Astrocyte of the spinal cord (primary cell): ENCODE measurements at regions not wholly inside any gene's neighbourhood (a gene's known extent, or its start where the extent isn't known, plus 50 kb on each side); places are given as distances from the start of the nearest gene placed in this dataset.
A peak's percentile ranks its signal among the peaks of the same experiment; 100 is the strongest.

ENCODE experiments used
- DNase-seq: peaks from one replicate; pipeline ENCODE4 v3.0.0; 2011; ENCODE audit warnings: low read depth, low spot score
- H3K4me3 ChIP-seq: 2 replicates; pipeline ENCODE4 v1.5.1; 2011; ENCODE audit warnings: low read depth, mild to moderate bottlenecking, low read length, moderate library complexity
- in situ Hi-C: cut with HindIII; loops from 2 replicates; pipeline ENCODE4 v1.10.0; 2017; ENCODE audit warnings: low sequenced_read_pairs
- TF ChIP-seq, protein P1 (sequence below): IDR thresholded peaks from 2 replicates; pipeline ENCODE4 v1.5.1; 2012; ENCODE audit warnings: low read depth, mild to moderate bottlenecking, low read length, inconsistent platforms

DNA sequence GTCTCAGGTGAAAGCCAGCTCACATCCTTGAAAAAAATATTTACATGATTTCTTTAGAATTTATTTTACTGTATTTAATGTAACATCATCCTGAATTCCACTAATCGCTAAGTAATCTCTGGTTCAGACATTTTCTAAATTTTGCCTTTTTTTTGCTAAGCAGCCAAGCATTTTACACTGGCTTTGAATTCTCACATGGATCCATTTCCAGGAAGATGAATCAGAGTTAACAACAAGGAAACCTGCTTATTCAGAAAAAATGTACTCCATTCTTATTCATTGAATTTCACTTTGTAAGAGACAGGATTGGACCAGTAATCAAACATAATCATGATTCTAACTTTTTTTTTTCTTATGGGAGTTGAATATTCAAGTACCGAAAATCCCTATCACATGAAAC is 1785.1 kb upstream of the FLRT2 start:
- H3K4me3 ChIP-seq = no peak overlapping the region
- in situ Hi-C loops = no loop called here
- DNase-seq = no peak
- TF ChIP-seq, protein P1, sequence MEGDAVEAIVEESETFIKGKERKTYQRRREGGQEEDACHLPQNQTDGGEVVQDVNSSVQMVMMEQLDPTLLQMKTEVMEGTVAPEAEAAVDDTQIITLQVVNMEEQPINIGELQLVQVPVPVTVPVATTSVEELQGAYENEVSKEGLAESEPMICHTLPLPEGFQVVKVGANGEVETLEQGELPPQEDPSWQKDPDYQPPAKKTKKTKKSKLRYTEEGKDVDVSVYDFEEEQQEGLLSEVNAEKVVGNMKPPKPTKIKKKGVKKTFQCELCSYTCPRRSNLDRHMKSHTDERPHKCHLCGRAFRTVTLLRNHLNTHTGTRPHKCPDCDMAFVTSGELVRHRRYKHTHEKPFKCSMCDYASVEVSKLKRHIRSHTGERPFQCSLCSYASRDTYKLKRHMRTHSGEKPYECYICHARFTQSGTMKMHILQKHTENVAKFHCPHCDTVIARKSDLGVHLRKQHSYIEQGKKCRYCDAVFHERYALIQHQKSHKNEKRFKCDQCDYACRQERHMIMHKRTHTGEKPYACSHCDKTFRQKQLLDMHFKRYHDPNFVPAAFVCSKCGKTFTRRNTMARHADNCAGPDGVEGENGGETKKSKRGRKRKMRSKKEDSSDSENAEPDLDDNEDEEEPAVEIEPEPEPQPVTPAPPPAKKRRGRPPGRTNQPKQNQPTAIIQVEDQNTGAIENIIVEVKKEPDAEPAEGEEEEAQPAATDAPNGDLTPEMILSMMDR = no peak

DNA sequence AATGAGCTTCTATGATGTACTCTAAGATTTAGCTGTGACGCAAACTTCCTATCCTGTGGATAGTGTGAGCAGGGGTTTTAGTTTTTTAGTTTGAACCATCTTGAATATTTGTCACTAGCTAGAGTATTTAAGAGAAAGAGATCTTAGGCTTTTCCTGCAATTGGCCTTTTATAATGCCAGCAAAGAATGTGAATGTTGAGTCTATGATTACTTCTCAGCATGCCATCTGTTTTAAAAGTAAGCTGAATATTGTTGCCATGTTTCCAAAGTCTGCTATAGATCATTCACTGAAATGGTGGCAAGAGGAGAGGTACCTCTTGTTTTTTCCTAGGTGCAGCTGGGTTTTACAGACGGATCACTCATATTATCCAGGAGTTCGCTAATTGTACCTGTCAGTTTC is 1783.6 kb upstream of the FLRT2 start:
- TF ChIP-seq, protein P1 = no peak
- no peak for DNase-seq
- no peak overlapping the region for H3K4me3 ChIP-seq
- in situ Hi-C loops = no loop called here

DNA sequence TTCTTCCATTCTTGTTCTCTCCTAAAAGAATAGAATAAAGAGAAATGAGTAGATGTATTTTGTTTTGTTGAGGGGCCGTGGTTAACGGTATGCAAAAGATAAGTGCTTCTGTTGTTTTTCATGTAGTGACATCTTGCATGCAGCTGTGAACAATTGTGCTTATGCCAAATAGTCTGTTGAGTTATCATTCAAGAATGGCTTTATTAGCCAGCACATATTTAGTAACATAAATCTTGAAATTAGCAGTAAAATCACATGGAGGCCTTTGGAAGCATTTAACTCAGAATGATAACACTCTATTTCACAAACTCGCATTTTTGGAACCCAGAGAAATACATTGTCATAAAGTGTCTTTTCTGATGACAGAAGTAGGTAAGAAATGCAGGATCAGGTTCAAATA is 1772.0 kb upstream of the FLRT2 start:
- H3K4me3 ChIP-seq = no peak overlapping the region
- no peak for DNase-seq
- TF ChIP-seq, protein P1 = no peak

DNA sequence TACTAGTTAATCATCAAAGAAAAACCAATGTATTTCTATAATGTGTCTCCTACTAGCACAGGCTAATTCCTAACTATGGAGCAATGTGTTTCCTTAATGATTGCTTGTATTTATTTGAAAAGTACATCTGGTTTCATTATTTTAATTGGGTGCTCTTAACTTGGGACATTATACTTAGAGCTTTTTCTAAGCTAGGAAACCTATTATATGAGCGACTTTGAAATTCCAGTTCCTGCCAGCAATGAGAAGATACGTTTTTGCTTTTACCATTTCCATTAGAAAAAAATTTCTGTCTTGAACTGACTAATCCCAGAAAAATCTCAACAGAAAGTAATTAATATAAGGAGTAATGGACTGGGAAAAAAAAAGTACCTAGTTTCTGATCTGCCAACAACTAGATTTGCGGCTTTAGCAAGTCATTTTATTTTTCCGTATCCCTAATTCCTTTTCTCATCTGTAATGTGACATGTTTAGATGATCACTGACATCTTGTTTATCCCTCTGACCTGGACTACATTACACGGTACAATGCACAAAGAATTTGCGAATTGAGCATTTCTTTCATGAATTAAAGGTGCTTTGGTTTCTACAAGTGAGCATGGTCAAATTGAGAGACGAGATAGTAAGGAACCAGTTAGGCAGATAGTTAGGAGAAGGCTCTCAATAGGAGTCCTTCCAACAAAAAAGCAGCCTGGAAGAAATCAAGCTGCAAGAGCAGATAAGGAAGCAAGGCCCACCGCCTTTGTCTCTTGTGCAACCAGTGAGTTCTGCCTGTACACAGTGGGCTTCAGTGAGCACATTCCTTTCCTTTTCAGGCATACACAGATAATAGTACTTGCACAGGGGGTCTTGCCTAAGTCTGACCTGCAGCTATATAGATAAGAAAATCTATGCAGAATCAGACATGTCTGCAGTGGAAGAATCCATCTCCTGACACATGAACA is 1765.0 kb upstream of the FLRT2 start:
- H3K4me3 ChIP-seq = no peak overlapping the region
- TF ChIP-seq, protein P1 = no peak
- DNase-seq = no peak
- in situ Hi-C loops = no loop called here

More for the DNA sequence above, 1772.0 kb upstream of the FLRT2 start:
- in situ Hi-C loops = no loop called here

DNA sequence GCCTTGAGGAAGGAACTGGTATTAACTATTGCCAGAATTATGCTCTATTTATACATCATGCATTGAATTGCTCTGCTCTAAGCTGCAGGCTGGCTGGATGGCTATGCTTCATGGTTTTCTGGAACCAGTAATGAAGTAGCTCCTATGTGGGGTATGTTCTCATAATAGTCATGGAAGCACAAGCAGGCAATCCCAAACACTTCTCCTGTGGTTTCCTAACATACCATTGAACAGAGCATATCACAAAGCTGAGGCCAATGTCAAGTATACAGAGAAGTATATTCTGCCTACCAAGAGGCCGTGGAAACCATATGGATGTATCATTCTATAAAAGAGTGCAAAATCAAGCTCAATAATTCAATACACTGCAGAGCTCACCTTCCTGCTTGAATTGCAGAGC is 1752.4 kb upstream of the FLRT2 start:
- in situ Hi-C loops = no loop called here
- DNase-seq = no peak
- H3K4me3 ChIP-seq = no peak overlapping the region
- TF ChIP-seq, protein P1 = no peak

DNA sequence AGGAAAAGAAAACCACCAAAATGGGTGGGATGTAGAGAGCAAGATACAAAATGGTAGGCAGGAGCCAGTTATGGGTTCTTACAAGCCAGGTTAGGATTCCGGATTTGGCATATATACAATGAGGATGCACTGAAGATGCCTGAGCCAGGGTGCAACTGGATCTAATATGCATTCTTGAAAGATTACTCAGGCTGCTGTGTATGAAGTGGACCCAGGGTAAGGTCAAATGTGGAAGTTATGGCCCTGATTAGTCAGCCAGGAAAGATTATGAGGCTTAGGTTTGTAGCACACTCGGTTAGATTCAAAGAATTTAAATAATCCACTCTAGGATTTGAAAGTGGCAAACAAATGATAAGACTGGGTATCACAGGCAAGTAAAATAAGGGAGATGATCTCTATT is 1750.7 kb upstream of the FLRT2 start:
- TF ChIP-seq, protein P1 = no peak
- in situ Hi-C loops = no loop called here
- no peak overlapping the region for H3K4me3 ChIP-seq
- DNase-seq = peak; percentile 41
